ENCODE measurements at regions not wholly inside any gene's neighbourhood (a gene's known extent, or its start where the extent isn't known, plus 50 kb on each side); places are given as distances from the start of the nearest gene placed in this dataset.

DNA sequence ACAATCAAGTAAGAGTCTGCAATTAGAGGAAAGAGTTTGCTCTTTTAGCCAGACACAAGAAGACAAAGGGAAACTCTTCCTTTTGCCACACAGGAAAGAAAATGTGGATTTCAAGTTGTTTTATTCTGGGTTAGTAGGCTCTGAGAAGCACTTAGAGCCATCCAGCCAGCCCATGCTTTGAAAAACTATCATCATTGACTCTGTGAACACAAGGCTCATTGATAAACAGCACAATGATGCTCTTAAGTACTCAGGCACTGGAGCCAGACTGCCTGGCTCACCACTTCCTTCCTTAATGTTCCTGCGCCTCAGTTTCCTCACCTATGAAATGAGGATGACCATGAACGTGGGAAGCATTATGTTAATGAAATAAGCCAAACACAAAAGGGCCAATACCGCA is 150.2 kb upstream of the EEA1 start:
- TF ChIP-seq, protein P1, sequence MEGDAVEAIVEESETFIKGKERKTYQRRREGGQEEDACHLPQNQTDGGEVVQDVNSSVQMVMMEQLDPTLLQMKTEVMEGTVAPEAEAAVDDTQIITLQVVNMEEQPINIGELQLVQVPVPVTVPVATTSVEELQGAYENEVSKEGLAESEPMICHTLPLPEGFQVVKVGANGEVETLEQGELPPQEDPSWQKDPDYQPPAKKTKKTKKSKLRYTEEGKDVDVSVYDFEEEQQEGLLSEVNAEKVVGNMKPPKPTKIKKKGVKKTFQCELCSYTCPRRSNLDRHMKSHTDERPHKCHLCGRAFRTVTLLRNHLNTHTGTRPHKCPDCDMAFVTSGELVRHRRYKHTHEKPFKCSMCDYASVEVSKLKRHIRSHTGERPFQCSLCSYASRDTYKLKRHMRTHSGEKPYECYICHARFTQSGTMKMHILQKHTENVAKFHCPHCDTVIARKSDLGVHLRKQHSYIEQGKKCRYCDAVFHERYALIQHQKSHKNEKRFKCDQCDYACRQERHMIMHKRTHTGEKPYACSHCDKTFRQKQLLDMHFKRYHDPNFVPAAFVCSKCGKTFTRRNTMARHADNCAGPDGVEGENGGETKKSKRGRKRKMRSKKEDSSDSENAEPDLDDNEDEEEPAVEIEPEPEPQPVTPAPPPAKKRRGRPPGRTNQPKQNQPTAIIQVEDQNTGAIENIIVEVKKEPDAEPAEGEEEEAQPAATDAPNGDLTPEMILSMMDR (conservative IDR thresholded peaks at IDR 0.05; ENCODE audit: low read length) = no peak
- no peak for TF ChIP-seq EZH2phosphoT487 (IDR thresholded peaks at IDR 0.05; ENCODE audit: borderline replicate concordance, low read depth, low read length)

Data from OCI-LY7 (cell line).